Femur (tissue), 1 donor: ENCODE measurements at regions not wholly inside any gene's neighbourhood (a gene's known extent, or its start where the extent isn't known, plus 50 kb on each side); places are given as distances from the start of the nearest gene placed in this dataset.
"Not testable (repeated sequence)": the region's sequence is repeated elsewhere in the genome, so short reads cannot be mapped to it uniquely, and the experiment has no call there.

ENCODE experiments used
- DNase-seq: peaks from one replicate; pipeline ENCODE4 v3.0.0-alpha.2; 2017

DNA sequence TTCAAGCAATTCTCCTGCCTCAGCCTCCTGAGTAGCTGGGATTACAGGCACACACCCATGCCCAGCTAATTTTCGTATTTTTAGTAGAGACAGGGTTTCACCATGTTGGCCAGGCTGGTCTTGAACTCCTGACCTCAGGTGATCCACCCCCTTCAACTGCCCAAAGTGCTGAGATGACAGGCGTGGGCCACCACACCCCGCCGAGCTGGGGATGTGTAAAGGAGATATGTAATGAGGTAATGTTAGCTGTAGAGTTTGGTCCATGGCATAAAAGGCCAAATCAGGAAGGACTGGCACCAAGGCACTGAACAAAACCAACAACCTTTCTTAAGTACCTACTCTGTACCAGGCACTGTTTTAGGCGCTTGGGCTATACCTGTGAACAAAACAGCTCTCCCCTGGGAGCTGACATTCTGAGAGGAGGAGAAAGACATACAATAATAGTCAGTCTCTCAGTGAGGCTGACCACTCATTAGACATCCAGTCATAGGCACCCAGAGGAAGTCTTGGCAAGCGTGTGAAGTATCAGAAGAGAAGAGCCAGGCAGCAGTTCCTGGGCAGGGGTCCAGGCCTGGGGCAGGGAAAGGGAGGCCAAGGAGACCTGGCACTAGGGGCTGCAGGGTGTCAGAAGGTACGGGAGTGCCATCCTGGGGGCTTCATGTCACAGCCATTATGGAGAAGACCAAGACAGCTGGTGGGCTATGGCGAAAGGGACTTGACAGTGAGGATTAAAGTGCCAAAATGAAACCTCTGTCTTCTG is 164.8 kb upstream of the DTNBP1 start:
- DNase-seq: no peak

DNA sequence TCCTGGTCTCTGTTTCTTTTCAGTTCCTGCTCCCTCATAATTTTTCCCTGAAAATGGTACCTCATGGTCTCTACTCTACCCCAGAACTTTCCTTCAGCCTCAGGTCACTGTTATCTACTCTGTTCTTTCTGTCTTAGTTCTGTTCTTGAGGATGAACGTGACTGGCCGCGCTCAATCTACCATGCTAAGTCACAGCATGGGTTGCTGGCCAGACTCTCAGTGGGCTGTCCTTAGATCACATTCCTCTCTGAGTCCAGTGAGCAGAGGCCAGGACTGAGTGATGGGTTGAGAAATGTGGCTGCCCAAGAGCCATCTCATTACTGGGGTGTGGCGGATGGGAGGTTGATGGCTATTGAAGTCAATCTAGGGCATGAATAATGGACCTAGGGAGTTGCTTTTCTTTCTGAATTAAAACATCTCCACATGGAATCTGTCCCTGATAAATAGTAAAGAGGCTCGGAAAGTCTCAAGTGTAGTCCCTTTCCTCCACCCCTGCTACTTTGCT is 164.0 kb upstream of the DTNBP1 start:
- DNase-seq: no peak

DNA sequence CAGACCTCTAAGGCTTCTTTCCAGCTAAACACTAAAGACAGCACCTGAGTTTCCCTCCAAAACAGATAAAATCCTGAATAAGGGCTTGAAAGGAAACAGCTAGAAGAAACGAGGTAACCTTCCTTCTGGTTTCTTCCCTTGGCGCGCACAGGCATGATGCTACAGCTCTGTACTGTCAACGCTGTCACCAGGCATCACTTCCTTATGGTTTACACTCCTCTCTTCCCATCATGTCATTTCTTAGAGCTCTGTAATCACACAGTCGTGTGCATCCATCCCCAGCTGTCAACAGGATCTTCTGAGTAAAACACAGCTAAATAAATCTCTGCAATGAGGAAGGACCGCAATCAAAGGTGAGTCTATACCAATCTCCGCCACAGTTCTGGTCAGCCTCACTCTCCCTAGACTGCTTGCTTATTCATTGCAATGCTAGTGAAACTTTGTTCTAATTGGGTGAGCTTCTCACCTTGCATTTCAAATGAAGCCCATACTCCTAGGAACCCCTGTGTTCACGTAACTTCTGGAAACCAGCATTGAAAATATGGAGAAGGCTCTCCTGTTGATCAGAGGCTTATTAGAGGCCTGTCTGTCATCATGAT is 162.6 kb upstream of the DTNBP1 start:
- no peak for DNase-seq

DNA sequence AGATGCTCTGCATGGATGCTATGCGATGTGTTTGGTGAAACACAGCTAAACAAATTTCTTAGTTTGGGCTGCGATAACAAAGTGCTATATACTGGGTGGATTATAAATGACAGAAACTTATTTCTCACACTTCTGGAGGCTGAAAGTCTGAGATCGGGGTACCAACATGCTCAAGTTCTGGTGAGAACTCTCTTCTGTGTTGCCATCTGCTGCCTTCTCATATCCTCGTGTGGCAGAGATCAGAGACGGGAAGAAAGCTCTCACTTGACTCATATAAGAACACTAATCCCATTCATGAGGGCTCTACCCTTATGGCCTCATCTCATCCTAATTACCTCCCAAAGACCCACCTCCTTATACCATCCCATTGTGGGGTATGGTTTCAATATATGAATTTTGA is 162.0 kb upstream of the DTNBP1 start:
- no peak for DNase-seq

DNA sequence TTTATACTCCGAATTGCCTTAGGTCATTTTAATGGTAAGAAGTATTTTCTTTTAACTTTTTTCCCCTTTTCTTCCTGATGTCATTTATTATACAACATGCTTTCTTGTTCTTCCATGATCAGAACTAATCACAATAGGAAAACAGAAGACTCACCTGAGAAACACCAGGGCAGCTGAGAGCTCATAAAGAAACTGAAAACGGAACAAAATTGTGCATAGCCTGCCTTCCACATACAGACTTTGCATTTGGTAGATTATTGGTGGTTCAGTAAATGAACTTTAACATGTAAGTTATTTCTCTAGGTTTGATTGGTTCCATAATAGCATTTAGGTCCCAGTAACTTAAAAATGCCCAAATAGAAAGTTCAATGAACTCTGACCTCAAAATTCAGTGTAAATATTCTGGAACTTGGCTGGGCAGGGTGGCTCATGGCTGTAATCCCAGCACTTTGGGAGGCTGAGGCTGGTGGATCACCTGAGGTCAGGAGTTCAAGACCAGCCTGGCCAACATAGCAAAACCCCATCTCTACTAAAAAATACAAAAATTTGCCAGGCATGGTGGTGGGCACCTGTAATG is 161.1 kb upstream of the DTNBP1 start:
- DNase-seq: no peak

DNA sequence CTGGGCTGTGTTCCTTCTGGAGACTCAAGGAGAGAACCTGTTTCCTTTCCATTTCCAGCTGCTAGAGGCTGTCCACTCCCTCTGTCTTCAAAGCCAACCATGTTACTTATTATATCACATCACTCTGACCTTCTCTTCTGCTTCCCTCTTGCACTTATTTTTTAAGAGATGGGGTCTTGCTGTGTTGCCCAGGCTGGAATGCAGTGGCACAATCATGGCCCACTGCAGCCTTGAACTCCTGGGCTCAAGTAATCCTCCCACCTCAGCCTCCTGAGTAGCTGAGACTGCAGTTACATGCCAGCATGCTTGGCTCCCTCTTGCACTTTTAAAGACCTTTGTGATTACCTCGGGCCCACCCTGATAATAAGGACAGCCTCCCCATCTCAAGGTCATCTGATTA is 160.0 kb upstream of the DTNBP1 start:
- no peak for DNase-seq

DNA sequence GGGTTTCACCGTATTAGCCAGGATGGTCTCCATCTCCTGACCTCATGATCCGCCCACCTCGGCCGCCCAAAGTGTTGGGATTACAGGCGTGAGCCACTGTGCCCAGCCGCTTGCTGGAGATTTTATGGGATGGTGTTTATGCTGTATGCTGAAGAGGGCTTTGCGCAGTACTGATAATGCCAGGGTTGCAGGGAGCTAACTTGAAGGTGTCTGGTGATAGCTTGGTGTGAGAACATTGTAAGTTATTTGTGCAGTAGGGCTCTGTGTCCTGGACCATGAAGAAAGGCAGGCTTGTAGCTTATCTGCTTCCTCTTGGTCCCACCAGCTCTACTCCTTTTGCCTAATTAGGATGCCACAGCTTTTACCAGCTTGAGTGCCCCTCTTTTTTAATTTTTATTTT is 157.0 kb upstream of the DTNBP1 start:
- no peak for DNase-seq

DNA sequence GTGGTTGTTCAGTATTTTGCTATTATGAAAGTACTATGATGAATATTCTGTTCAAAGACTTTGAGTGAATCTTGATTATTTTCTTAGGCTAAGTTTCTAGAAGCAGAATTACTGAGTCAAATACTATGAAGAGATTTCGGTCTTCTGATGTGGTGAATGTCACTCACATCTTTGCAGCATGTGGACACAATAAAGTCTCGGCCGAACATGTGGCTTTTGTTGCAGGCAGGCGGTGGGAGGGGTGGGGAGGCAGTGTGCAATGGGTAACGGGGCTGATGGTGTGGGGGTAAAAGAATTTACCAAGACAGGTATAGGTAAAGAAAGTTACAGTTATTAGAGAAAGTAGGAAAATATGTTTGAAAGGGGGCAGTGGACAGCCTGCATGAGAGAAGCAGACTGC is 156.4 kb upstream of the DTNBP1 start:
- no peak for DNase-seq

DNA sequence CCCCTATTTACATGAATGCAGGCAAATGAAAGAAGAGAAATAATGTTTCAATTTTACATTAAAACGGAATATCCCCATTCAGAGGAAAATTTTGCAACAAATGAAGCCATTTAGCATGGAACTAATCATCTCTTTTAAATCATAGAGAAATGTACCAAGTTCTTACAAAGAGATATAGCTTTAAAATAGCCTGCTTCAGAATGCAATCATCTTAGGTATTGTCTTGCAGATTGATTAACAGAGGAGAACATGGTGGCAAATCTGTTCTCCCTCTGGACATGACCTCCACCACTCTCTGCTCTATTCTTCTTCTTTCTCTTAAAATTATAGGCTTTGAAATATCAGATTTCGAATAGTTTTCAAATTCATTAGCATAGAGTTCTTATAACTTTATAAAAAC is 155.7 kb upstream of the DTNBP1 start:
- DNase-seq: no peak

DNA sequence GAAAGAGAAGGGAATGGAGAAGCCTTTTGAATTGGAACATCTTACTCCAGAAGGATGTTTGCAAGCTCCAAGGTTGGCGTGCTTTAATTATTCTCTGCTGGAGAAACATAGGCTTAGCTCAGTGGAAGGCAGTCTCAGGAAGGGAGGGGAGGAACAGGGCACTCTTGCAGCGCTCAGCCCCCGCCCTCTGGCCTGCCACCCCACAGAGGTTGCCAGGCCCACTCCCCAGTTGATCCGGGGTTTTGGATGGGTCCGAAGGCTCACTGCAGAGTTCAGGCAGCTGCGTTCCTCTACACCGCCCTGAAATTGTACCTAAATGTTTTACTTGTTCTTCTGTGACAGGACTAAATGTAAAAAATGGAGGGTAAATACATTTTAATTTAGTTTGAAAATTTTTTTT is 155.2 kb upstream of the DTNBP1 start:
- DNase-seq: no peak

DNA sequence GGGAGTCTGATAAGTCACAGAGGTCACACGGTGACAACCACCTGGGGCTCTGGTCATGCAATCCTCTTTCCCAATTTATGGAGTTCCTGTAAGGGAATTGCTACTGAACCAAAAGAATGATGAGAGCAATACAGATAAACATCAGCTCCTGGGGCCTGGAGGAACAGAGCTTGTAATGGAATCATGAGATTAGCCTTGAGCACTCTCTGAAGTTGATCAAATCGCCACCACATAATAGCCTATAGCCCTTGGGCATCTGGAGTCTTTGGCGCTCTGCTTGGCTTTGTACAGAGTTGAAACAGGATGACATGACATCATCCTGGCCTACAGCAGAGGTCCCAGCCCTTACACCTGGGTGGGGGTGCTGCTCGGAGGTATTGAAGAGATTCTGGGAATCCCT is 154.3 kb upstream of the DTNBP1 start:
- DNase-seq: no peak

DNA sequence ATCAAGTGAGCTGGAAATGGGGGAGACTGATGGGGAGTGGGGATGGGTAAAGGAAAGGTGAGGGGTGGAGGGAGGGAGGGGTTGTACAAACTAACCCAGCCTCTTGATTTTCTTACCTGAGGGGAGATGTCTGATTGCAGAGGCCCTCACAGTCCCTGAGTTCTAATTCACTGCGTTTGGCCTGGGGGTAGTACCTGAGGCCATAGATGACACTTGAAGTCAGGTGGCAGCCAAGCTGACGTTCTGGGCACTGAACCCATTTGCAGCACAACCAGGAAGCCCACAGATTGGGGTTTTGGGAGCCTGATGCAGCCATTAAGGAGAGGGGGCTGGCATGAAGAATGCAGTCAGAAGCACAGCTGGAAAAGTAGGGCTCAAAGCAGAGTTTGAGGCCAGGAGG is 153.8 kb upstream of the DTNBP1 start:
- no peak for DNase-seq

DNA sequence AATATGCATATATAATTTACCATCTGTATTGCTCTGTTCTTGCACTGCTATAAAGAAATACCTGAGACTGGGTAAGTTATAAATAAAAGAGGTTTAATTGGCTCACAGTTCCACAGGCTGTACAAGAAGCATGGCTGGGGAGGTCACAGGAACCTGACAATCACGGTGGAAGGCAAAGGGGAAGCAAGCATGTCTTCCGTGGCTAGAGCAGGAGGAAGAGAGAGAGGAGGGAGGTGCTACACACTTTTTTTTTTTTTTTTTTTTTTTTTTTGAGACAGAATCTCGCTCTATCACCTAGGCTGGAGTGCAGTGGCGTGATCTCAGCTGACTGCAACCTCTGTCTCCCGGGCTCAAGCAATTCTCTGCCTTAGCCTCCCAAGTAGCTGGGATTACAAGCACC is 150.9 kb upstream of the DTNBP1 start:
- not testable (repeated sequence) for DNase-seq

DNA sequence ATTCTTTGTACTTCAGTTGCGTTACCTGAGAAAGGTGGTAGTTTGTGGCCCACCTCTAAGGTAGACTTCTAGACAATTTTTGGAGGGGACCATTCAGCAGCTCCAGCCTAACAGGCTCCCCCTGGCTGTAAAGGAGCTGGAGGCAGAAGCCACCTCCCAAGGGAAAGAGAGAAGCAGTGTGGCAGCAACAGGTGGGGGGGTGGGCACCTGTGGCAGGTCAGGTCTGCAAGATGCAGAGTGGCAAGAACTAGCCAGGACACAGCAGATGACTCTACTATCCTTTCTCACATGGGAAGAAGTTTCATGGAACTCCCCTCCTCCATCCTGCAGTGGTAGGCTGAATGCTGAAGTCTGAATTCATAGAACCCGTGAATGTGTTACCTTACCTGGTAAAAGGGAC is 148.3 kb upstream of the DTNBP1 start:
- no peak for DNase-seq

DNA sequence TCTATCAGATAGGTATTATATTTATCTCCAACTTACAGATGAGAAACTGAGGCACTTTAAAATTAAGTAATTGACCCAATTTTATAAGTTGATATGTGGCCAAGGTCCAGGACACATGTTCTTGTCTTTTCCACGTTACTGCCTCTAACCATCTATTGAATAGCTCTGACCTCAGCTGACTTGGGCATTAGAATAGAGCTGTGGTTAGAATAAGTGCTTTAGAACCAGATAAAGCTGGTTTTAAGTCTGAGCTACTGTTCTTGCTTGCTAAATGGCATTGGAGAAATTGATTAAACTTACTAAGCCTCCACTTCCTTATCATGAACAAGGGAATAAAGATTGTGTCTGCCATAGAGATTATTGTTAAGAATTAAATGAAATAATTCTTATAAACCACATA is 147.8 kb upstream of the DTNBP1 start:
- DNase-seq: no peak

DNA sequence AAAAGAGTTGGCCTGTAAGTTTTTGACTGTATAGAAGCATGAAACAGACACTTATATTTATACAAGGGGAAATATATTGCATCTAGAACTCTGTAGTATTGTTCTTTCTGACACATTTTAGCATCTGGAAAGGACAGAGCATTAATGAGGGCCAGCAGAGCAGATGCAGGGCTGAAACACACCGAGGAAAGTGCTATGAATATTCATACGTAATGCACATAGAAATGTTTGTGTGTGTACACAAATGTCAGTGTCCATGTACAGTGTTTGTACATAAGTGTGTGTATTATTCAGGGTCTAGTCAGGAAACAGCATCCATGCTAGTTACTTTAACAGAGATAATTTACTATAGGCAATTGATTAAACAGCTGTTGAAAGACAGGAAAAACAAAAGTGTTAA is 146.5 kb upstream of the DTNBP1 start:
- DNase-seq: no peak

DNA sequence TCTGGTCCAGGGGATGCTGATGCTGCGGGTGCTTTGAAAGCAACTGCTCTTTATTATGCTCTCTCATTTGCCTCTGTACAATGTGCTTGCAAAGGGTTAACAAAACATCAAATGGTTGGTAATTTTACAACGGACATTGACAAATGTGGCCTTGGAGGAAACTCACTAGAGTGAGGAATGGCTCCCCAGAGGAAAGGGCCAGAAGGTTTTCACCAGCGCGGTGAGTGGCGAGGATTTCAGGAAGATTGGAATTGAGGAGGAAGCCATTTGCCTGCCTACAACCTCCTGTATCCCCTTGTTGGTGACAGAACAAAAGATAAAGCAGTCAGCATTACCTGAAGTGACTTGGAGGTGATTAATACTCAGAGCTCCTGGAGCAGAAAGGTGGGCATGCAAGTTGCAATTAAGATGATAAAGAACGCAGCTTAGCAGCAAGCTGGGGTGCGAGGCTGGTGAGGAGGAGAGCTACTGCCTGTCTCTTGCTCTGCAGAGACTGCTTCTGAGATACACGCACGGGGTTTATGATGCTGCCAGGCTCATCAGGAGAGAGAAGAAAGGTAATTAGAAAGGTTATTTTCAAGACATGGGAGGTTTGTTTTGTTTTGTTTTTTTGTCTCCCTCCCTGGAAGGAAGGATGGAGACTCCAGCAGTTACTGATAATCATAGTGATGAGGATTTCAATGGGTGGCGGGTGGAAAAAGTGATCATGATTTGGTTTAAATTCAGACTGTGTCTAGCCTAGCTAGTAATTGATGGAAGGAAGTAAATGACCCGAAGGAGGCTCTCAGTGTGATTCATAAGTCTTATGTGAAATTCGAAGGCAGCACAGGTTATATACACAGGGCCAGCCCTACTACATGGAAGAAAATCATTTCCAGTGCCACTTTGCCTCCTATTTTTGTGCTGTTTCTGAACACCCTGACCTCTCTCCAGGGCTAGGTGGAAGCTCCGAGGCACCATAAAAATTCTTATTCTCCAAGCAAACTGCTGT is 141.6 kb upstream of the DTNBP1 start:
- DNase-seq: no peak

DNA sequence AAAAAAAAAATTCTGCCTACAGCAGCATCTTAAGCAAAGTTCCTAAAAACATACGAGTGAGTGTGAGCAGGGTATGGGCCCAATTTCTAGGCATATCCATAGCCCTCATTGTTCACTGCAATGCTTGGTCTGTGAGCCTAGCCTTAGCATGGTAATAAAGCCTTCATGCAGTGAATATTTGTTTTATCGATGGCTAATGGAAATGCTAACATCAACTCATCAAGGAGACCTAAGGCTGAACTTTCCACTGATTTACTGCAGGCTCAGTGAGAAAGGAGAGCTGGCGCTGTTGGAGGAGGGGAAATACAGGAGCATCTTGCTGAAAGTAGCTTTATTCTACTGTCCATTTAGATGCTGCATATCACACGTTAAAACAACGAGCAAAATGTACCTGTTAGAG is 139.6 kb upstream of the DTNBP1 start:
- no peak for DNase-seq

DNA sequence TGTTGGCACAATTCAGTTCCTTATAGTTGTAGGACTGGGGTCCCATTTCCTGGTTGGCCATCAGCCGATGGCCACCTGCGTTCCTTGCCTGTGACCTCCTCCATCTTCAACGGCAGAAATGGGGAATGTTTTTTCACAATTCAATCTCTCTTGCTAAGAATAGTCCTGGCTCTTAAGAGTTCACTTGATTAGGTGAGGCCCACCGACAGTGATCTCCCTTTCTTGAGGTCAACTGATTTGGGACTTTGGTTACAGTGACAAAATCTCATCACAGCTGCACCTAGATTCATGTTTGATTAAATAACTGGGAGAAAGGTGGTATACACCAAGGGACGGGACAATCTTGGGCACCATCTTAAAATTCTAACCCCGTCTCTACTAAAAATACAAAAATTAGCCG is 139.1 kb upstream of the DTNBP1 start:
- DNase-seq: no peak

DNA sequence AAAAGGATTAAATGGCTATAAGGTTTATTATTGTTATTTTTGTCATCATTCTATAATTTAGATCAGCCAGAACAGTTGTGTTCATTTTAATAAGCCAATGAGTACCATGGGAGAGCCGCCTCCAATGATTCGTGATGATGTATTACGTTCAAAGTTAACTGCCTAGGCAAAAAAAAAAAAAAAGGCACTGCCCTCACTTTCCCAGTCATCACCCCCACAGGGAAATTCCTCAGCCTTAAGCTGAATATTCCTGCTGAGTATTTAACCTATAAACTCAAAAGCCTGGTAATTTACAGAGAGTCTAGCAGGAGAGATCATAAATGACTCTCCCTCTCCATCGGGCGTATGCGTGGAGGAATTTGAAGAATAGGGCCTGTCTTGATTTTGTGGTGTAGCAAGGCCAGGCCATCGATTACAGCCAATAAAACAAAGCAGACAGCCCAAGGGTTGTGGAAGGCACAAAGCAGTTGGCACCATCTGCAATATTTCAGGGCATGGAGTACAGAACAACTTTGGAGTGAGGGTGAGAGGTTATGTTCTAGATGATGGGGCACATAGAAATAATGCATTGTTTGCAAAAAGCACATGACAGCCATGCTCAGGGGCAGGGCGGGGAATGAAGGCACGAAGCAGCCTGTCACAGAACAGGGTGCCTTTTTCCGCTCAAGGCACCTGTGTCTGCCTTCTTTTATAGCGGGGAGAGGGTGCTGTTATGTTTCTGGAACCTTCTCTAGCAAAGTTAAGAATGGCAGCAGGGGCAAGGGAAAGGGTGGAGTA is 138.2 kb upstream of the DTNBP1 start:
- no peak for DNase-seq

DNA sequence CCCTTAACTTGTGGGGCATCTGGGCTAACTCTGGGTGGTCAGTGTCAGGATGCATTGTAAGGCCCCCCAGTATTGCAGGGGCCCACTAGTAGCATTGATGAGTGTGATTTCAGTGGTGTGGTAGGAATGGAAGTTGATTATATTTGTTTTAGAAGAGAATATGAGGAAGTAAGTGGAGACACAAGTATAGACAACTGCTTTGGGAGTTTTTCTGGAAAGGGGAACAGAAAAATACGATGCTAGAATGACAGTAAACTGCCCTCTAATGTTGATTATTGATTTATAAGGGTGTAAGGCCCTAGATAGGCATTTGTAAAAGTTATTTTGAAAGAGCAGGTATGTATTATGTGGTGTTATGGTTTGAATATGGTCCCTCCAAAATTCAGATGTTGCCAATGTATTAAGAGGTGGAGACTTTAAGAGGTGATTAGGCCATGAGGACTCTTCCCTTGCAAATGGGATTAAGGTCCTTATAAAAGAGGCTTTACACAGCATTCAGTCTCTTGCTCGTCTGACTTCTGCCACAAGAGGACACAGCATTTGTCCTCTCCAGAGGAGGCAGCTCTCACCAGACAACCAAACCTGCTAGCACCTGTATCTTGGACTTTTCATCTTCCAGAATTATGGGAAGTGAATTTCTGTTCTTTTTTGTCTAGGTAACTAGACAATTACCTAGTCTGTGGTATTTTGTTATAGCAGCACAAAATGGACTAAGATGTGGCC is 135.9 kb upstream of the DTNBP1 start:
- no peak for DNase-seq

DNA sequence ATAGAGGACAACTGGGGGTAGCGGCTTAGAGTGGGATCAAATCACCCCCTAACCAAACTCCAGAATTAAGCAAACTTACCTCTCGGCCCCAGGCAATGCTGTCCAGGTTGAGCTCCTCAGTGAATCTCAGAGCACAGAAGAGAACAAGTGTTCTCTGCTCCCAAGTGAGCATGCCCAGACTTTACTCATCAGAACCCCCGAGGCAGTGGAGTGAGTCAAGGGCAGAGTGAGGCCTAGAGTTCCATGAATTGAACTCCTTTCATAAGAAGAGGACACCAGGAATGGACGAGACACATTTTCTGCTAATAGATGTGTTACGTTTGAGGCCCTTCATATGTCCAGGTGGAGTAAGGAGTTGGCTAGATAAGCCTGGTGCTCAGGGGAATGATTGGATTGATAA is 134.0 kb upstream of the DTNBP1 start:
- DNase-seq: no peak
